NOMO-1 treated with dmso at 0.1 percent for 144 hours (cell line): ENCODE measurements at regions not wholly inside any gene's neighbourhood (a gene's known extent, or its start where the extent isn't known, plus 50 kb on each side); places are given as distances from the start of the nearest gene placed in this dataset.
"Not testable (repeated sequence)": the region's sequence is repeated elsewhere in the genome, so short reads cannot be mapped to it uniquely, and the experiment has no call there.

ENCODE experiments used
- DNase-seq: peaks from one replicate; lab custom pipeline; 2025; ENCODE audit not compliant: unreplicated experiment; lab: John Stamatoyannopoulos, UW

- DNase-seq, result no peak
Observed at GRCh38 chr9:89926691-89927220, 321.9 kb downstream of the GADD45G start.

GRCh38 chr9:89928106-89928505 lies 323.3 kb downstream of the GADD45G start:
- DNase-seq, result no peak

GRCh38 chr9:89928521-89929275 lies 323.9 kb downstream of the GADD45G start:
- DNase-seq, result no peak

GRCh38 chr9:89929315-89929672 lies 324.5 kb downstream of the GADD45G start:
- no peak for DNase-seq

- DNase-seq, result no peak
Observed at GRCh38 chr9:89929673-89930480, 325.1 kb downstream of the GADD45G start.

GRCh38 chr9:89933578-89933977 lies 328.8 kb downstream of the GADD45G start:
- DNase-seq, result no peak

- DNase-seq, result no peak
Observed at GRCh38 chr9:89935115-89935514, 330.3 kb downstream of the GADD45G start.

- DNase-seq, result no peak
Observed at GRCh38 chr9:89935801-89936200, 331.0 kb downstream of the GADD45G start.

- no peak for DNase-seq
Observed at GRCh38 chr9:89937051-89937450, 332.2 kb downstream of the GADD45G start.

GRCh38 chr9:89939181-89939580 lies 334.4 kb downstream of the GADD45G start:
- no peak for DNase-seq

- no peak for DNase-seq
Observed at GRCh38 chr9:89939626-89940292, 334.9 kb downstream of the GADD45G start.

GRCh38 chr9:89940625-89941024 lies 335.8 kb downstream of the GADD45G start:
- no peak for DNase-seq

GRCh38 chr9:89941875-89942274 lies 337.1 kb downstream of the GADD45G start:
- no peak for DNase-seq

GRCh38 chr9:89942643-89943042 lies 337.8 kb downstream of the GADD45G start:
- DNase-seq, result no peak

GRCh38 chr9:89943309-89943708 lies 338.5 kb downstream of the GADD45G start:
- DNase-seq, result no peak

- no peak for DNase-seq
Observed at GRCh38 chr9:89943728-89944127, 338.9 kb downstream of the GADD45G start.

- no peak for DNase-seq
Observed at GRCh38 chr9:89945133-89945532, 340.3 kb downstream of the GADD45G start.

GRCh38 chr9:89946741-89947140 lies 341.9 kb downstream of the GADD45G start:
- no peak for DNase-seq

- no peak for DNase-seq
Observed at GRCh38 chr9:89949111-89949510, 344.3 kb downstream of the GADD45G start.

- DNase-seq, result no peak
Observed at GRCh38 chr9:89951675-89952074, 346.9 kb downstream of the GADD45G start.

GRCh38 chr9:89952401-89952800 lies 347.6 kb downstream of the GADD45G start:
- DNase-seq, result no peak

- DNase-seq, result not testable (repeated sequence)
Observed at GRCh38 chr9:89953263-89953662, 348.5 kb downstream of the GADD45G start.
